Upper lobe of left lung (tissue), 4 donors: ENCODE measurements at regions not wholly inside any gene's neighbourhood (a gene's known extent, or its start where the extent isn't known, plus 50 kb on each side); places are given as distances from the start of the nearest gene placed in this dataset.

Experiments used
- CTCF ChIP-seq, 6 experiments: fragments of 450-650 bp in 4 of 6; fragments of 200-600 bp in 2 of 6; sonication (generic) in 2 of 6; IDR thresholded peaks; one replicate each; pipeline ENCODE4 v1.5.1; 2016 to 2019; ENCODE audit warnings: antibody characterized with exemption in 6 of 6
- EP300 ChIP-seq, 4 donors: sonication (generic); formaldehyde crosslinking; IDR thresholded peaks; one replicate each; pipeline ENCODE4 v1.5.1; 2017; ENCODE audit warnings: antibody characterized with exemption in 4 of 4, control low read depth in 2 of 4
- POLR2A ChIP-seq, 4 donors: fragments of 450-650 bp; IDR thresholded peaks; one replicate each; pipeline ENCODE4 v1.5.1; 2016 to 2017; ENCODE audit warnings: antibody characterized with exemption in 4 of 4, mild to moderate bottlenecking in 2 of 4
- POLR2AphosphoS5 ChIP-seq, 2 donors: sonication (generic); formaldehyde crosslinking; IDR thresholded peaks; one replicate each; pipeline ENCODE4 v1.5.1; 2017; ENCODE audit warnings: antibody characterized with exemption in 2 of 2

GRCh38 chr18:73981796-73982195 is 165.8 kb downstream of the FBXO15 start:
- TF ChIP-seq CTCF (IDR thresholded peaks at IDR 0.05) (no peak), EP300 (IDR thresholded peaks at IDR 0.05) (no peak), POLR2A (IDR thresholded peaks at IDR 0.05) (no peak), POLR2AphosphoS5 (IDR thresholded peaks at IDR 0.05) (no peak)
